Panc1 (cell line): ENCODE measurements at regions not wholly inside any gene's neighbourhood (a gene's known extent, or its start where the extent isn't known, plus 50 kb on each side); places are given as distances from the start of the nearest gene placed in this dataset.

Experiments
- ATAC-seq: fragments of 200-7000 bp; cut with Tn5 transposase; 2 replicates; pipeline ENCODE4 v1.9.1; 2020; ENCODE audit warnings: mild to moderate bottlenecking, moderate library complexity
- BruUV-seq: library from RNA; stranded (reverse); fragments of 400-500 nt; replicated peaks from 2 replicates; lab custom pipeline; 2021; lab: Mats Ljungman, UMichigan
- CTCF ChIA-PET: fragments of 300-600 bp; sonication (Branson Sonifier 250); formaldehyde crosslinking; loops from one replicate; lab custom pipeline; 2022; ENCODE audit warnings: antibody characterized with exemption; lab: Charles Lee
- POLR2A ChIA-PET: fragments of 300-600 bp; sonication (Branson Sonifier 250); formaldehyde crosslinking; loops from one replicate; lab custom pipeline; 2022; ENCODE audit warnings: antibody characterized with exemption; lab: Charles Lee
- DNase-seq: peaks from one replicate; pipeline ENCODE4 v3.0.0-alpha.2; 2010; ENCODE audit warnings: low read depth, low spot score
- H3K27ac ChIP-seq: 2 replicates; pipeline ENCODE4 v1.5.1; 2011; ENCODE audit warnings: mild to moderate bottlenecking, low read length, inconsistent platforms
- H3K27me3 ChIP-seq: fragments of 200-500 bp; sonication (Bioruptor generic); 2 replicates; pipeline ENCODE4 v1.6.0; 2014; ENCODE audit warnings: low read length, inconsistent platforms; ENCODE audit not compliant: control insufficient read depth, insufficient read depth
- H3K36me3 ChIP-seq: fragments of 200-500 bp; sonication (Bioruptor generic); 2 replicates; pipeline ENCODE4 v1.5.1; 2014; ENCODE audit warnings: inconsistent platforms, mild to moderate bottlenecking, low read length, moderate library complexity; ENCODE audit not compliant: control insufficient read depth, insufficient read depth
- H3K4me1 ChIP-seq: 2 replicates; pipeline ENCODE4 v1.5.1; 2011; ENCODE audit warnings: inconsistent platforms, mild to moderate bottlenecking, low read length, moderate library complexity; ENCODE audit not compliant: control insufficient read depth, insufficient read depth
- H3K4me3 ChIP-seq, 2 experiments: 2 replicates each; pipeline ENCODE4 v1.5.1; 2011 to 2012; ENCODE audit warnings: low read depth in 2 of 2, low read length in 2 of 2, mild to moderate bottlenecking in 2 of 2, inconsistent platforms in 1 of 2, moderate library complexity in 1 of 2
- H3K9me3 ChIP-seq: fragments of 200-500 bp; sonication (Bioruptor generic); 2 replicates; pipeline ENCODE4 v1.5.1; 2014; ENCODE audit warnings: low read depth, mild to moderate bottlenecking, inconsistent platforms, low read length, moderate library complexity; ENCODE audit not compliant: control insufficient read depth, insufficient read depth
- POLR2AphosphoS5 ChIP-seq: IDR thresholded peaks from 2 replicates; pipeline ENCODE4 v1.6.1; 2012; ENCODE audit warnings: mild to moderate bottlenecking, low read depth, low read length, moderate library complexity
- SIN3A ChIP-seq: IDR thresholded peaks from 2 replicates; pipeline ENCODE4 v1.6.1; 2012; ENCODE audit warnings: low read depth, mild to moderate bottlenecking, low read length, moderate library complexity, borderline replicate concordance; ENCODE audit not compliant: insufficient read depth
- TCF7L2 ChIP-seq: IDR thresholded peaks from 2 replicates; pipeline ENCODE4 v1.6.1; 2011; ENCODE audit warnings: mild to moderate bottlenecking, low read depth, low read length, inconsistent platforms
- in situ Hi-C: cut with HindIII; loops from 2 replicates; pipeline ENCODE4 v1.10.0; 2016; ENCODE audit warnings: low sequenced_read_pairs, low pct_unique_long_range_greater_than_20kb
- intact Hi-C: fragments of 100-400 bp; cut with micrococcal nuclease; formaldehyde crosslinking; loops from one replicate; pipeline ENCODE4 v1.10.0; 2022; ENCODE audit not compliant: unreplicated experiment
- TF ChIP-seq, protein P1 (sequence below): fragments of 450-650 bp; IDR thresholded peaks from 2 replicates; pipeline ENCODE4 v1.5.1; 2017; ENCODE audit warnings: mild to moderate bottlenecking
- TF ChIP-seq, protein P2 (sequence below), 2 experiments: IDR thresholded peaks; 2 replicates each; pipeline ENCODE4 v1.6.1; 2011 to 2012; ENCODE audit warnings: low read depth in 2 of 2, control low read depth in 1 of 2, low read length in 1 of 2, mild to moderate bottlenecking in 1 of 2, moderate library complexity in 1 of 2; ENCODE audit not compliant: insufficient read depth in 1 of 2

DNA sequence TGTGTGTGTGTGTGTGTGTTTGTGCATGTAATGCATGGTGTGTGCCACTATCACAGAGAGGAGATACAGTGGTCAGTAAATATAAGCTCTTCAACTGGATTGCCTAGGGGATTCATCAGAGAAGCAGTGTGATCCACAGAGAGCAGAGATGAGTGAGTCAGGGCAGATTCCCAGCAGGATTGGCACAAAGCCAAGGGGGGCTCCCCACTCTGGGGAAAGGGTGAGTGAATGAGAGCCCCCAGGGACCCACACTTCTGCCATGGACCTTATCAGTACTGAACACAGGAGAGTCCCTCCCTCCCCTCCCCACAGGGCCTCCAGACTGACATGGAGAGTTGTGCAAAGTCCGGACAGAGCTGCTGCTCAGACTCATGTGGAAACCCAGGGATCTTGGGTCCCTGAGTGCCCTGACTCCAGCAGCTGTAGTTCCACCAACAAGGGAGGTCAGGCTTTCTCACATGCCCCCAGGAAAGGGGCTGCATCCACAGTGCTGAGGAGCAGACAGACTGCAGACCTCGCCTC is 748.8 kb downstream of the NR4A2 start:
- no peaks in the 10 kb centered on the region for H3K9me3 ChIP-seq
- CTCF ChIA-PET = no interaction called here
- TF ChIP-seq SIN3A (no peak), POLR2AphosphoS5 (no peak), TCF7L2 (no peak)
- TF ChIP-seq, protein P1, sequence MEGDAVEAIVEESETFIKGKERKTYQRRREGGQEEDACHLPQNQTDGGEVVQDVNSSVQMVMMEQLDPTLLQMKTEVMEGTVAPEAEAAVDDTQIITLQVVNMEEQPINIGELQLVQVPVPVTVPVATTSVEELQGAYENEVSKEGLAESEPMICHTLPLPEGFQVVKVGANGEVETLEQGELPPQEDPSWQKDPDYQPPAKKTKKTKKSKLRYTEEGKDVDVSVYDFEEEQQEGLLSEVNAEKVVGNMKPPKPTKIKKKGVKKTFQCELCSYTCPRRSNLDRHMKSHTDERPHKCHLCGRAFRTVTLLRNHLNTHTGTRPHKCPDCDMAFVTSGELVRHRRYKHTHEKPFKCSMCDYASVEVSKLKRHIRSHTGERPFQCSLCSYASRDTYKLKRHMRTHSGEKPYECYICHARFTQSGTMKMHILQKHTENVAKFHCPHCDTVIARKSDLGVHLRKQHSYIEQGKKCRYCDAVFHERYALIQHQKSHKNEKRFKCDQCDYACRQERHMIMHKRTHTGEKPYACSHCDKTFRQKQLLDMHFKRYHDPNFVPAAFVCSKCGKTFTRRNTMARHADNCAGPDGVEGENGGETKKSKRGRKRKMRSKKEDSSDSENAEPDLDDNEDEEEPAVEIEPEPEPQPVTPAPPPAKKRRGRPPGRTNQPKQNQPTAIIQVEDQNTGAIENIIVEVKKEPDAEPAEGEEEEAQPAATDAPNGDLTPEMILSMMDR = no peak
- TF ChIP-seq, protein P2, sequence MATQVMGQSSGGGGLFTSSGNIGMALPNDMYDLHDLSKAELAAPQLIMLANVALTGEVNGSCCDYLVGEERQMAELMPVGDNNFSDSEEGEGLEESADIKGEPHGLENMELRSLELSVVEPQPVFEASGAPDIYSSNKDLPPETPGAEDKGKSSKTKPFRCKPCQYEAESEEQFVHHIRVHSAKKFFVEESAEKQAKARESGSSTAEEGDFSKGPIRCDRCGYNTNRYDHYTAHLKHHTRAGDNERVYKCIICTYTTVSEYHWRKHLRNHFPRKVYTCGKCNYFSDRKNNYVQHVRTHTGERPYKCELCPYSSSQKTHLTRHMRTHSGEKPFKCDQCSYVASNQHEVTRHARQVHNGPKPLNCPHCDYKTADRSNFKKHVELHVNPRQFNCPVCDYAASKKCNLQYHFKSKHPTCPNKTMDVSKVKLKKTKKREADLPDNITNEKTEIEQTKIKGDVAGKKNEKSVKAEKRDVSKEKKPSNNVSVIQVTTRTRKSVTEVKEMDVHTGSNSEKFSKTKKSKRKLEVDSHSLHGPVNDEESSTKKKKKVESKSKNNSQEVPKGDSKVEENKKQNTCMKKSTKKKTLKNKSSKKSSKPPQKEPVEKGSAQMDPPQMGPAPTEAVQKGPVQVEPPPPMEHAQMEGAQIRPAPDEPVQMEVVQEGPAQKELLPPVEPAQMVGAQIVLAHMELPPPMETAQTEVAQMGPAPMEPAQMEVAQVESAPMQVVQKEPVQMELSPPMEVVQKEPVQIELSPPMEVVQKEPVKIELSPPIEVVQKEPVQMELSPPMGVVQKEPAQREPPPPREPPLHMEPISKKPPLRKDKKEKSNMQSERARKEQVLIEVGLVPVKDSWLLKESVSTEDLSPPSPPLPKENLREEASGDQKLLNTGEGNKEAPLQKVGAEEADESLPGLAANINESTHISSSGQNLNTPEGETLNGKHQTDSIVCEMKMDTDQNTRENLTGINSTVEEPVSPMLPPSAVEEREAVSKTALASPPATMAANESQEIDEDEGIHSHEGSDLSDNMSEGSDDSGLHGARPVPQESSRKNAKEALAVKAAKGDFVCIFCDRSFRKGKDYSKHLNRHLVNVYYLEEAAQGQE (IDR thresholded peaks at IDR 0.05; ENCODE audit: insufficient read depth in 1 of 2, low read depth in 2 of 2, low read length in 1 of 2) = no peak
- no peak overlapping the region for H3K4me3 ChIP-seq
- ATAC-seq = no peak
- no TSS peak for BruUV-seq
- intact Hi-C loops = no loop called here
- DNase-seq = no peak
- in situ Hi-C loops = no loop called here
- no peaks in the 10 kb centered on the region for H3K27me3 ChIP-seq
- no peak overlapping the region for H3K27ac ChIP-seq
- POLR2A ChIA-PET = interaction anchor here (0.6 kb wide), 1 partner anchor 1784 kb away, joined by 3 read pairs; no protein-coding TSS in a partner anchor
- no peaks in the 10 kb centered on the region for H3K4me1 ChIP-seq
- no peaks in the 10 kb centered on the region for H3K36me3 ChIP-seq

DNA sequence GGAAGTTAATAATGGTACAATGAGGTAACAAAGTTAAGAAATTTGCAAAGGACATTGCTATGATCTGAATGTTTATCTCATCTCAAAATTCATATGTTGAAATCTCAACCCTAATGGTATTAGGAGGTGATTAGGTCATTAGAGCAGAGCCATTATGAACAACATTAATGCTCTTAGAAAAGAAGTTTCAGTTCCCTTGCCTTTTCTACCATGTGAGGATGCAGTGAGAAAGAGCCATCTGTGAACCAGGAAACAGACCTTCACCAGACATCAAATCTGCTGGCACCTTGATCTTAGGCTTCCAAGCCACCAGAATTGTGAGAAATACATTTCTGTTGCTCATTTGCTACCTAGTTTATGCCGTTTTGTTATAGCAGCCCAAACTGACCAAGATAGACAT is 757.6 kb downstream of the NR4A2 start:
- DNase-seq (no peak), ATAC-seq (no peak)
- Histone ChIP-seq H3K4me3 (no peak overlapping the region), H3K9me3 (no peaks in the 10 kb centered on the region), H3K27ac (no peak overlapping the region), H3K27me3 (no peaks in the 10 kb centered on the region), H3K4me1 (no peaks in the 10 kb centered on the region), H3K36me3 (no peaks in the 10 kb centered on the region; the same call in 1 of the 2 replicates)
- intact Hi-C loops (loop anchor here (5.0 kb wide), 1 partner anchor 1613 kb away; no protein-coding TSS in a partner anchor), in situ Hi-C loops (no loop called here)
- CTCF ChIA-PET = no interaction called here
- POLR2A ChIA-PET = no interaction called here
- no TSS peak for BruUV-seq
- TF ChIP-seq, protein P1 = no peak
- TF ChIP-seq TCF7L2 = no peak
